GM19467 (cell line): ENCODE measurements at regions not wholly inside any gene's neighbourhood (a gene's known extent, or its start where the extent isn't known, plus 50 kb on each side); places are given as distances from the start of the nearest gene placed in this dataset.

Experiments
- ATAC-seq: cut with Tn5 transposase; IDR thresholded peaks from one replicate; pipeline ENCODE4 v1.9.1; 2021; ENCODE audit warnings: mild to moderate bottlenecking, moderate library complexity; ENCODE audit not compliant: unreplicated experiment

GRCh38 chr16:86037999-86038925 lies 139.3 kb downstream of the IRF8 start:
- no peak for ATAC-seq

GRCh38 chr16:86038926-86039310 lies 140.0 kb downstream of the IRF8 start:
- no peak for ATAC-seq

- ATAC-seq = no peak
Observed at GRCh38 chr16:86039606-86040005, 140.6 kb downstream of the IRF8 start.

- ATAC-seq = no peak
Observed at GRCh38 chr16:86040496-86040895, 141.5 kb downstream of the IRF8 start.

GRCh38 chr16:86041215-86041614 lies 142.3 kb downstream of the IRF8 start:
- no peak for ATAC-seq

- ATAC-seq = no peak
Observed at GRCh38 chr16:86041807-86042206, 142.8 kb downstream of the IRF8 start.

- no peak for ATAC-seq
Observed at GRCh38 chr16:86042393-86042792, 143.4 kb downstream of the IRF8 start.

- ATAC-seq = no peak
Observed at GRCh38 chr16:86042996-86043725, 144.2 kb downstream of the IRF8 start.

GRCh38 chr16:86044241-86044671 lies 145.3 kb downstream of the IRF8 start:
- no peak for ATAC-seq

GRCh38 chr16:86044881-86045590 lies 146.1 kb downstream of the IRF8 start:
- ATAC-seq = no peak

GRCh38 chr16:86045591-86045971 lies 146.6 kb downstream of the IRF8 start:
- ATAC-seq = no peak

- ATAC-seq = no peak
Observed at GRCh38 chr16:86046026-86046425, 147.1 kb downstream of the IRF8 start.

- ATAC-seq = no peak
Observed at GRCh38 chr16:86046667-86047270, 147.8 kb downstream of the IRF8 start.

- no peak for ATAC-seq
Observed at GRCh38 chr16:86048221-86048620, 149.3 kb downstream of the IRF8 start.

GRCh38 chr16:86048882-86049585 lies 150.1 kb downstream of the IRF8 start:
- no peak for ATAC-seq

- ATAC-seq = no peak
Observed at GRCh38 chr16:86049641-86050040, 150.7 kb downstream of the IRF8 start.

GRCh38 chr16:86050111-86050510 lies 151.1 kb downstream of the IRF8 start:
- no peak for ATAC-seq

GRCh38 chr16:86050591-86051367 lies 151.8 kb downstream of the IRF8 start:
- no peak for ATAC-seq

- ATAC-seq = no peak
Observed at GRCh38 chr16:86051368-86052114, 152.6 kb downstream of the IRF8 start.
